Endothelial cell (in vitro differentiated cells): ENCODE measurements at regions not wholly inside any gene's neighbourhood (a gene's known extent, or its start where the extent isn't known, plus 50 kb on each side); places are given as distances from the start of the nearest gene placed in this dataset.

Source experiments
- DNase-seq: peaks from one replicate; pipeline ENCODE4 v3.0.0; 2021; ENCODE audit warnings: low spot score
- H3K27ac Mint-ChIP-seq: one replicate; pipeline ENCODE4 v1.8.0; 2021; ENCODE audit warnings: mixed read lengths, inconsistent platforms; ENCODE audit not compliant: unreplicated experiment
- H3K27me3 Mint-ChIP-seq: one replicate; pipeline ENCODE4 v1.8.0; 2021; ENCODE audit warnings: mild to moderate bottlenecking, moderate library complexity, mixed read lengths, inconsistent platforms; ENCODE audit not compliant: unreplicated experiment
- H3K36me3 Mint-ChIP-seq: one replicate; pipeline ENCODE4 v1.8.0; 2021; ENCODE audit warnings: mild to moderate bottlenecking, low read depth, mixed read lengths, inconsistent platforms; ENCODE audit not compliant: unreplicated experiment
- H3K4me1 Mint-ChIP-seq: one replicate; pipeline ENCODE4 v1.8.0; 2021; ENCODE audit warnings: mild to moderate bottlenecking, mixed read lengths, inconsistent platforms; ENCODE audit not compliant: unreplicated experiment
- H3K4me3 Mint-ChIP-seq: one replicate; pipeline ENCODE4 v1.8.0; 2021; ENCODE audit warnings: mild to moderate bottlenecking, mixed read lengths, inconsistent platforms; ENCODE audit not compliant: unreplicated experiment
- H3K9me3 Mint-ChIP-seq: one replicate; pipeline ENCODE4 v1.8.0; 2021; ENCODE audit warnings: mixed read lengths, inconsistent platforms; ENCODE audit not compliant: unreplicated experiment
- TF ChIP-seq, protein P1 (sequence below): fragments of 200-600 bp; sonication (generic); IDR thresholded peaks from one replicate; pipeline ENCODE4 v1.5.0; 2021; ENCODE audit warnings: antibody characterized with exemption; ENCODE audit not compliant: unreplicated experiment

DNA sequence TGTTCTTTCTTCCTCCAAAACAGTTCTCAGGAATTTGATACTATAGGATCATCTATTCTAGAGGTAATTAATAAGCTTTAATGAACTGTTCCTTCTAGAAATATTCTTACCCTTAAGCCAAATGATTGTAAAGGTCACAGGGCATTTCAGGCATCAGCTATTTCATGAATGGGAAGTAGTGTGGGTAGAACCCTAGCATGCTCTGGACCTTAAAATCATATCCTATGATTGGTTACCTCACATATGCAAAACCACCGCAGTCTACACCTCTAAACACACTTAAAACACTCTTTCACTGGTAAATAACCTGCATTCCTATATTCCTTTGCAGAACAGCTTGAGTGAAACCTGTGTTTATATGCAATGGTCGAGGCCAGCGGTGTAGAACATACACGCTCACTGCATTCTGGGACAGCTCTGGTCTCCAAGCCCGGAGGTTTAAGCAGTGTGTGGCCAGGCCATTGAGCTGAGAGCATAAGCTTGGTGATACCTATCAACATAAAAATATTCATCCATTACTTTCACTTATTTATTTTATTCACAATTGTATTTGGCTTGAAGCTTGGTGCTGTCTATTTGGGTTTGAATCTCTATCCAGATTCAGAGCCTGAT, 87.7 kb upstream of the RASGRP1 start:
- H3K27me3 Mint-ChIP-seq, result no peaks in the 10 kb centered on the region
- H3K9me3 Mint-ChIP-seq, result no peaks in the 10 kb centered on the region
- TF ChIP-seq, protein P1, sequence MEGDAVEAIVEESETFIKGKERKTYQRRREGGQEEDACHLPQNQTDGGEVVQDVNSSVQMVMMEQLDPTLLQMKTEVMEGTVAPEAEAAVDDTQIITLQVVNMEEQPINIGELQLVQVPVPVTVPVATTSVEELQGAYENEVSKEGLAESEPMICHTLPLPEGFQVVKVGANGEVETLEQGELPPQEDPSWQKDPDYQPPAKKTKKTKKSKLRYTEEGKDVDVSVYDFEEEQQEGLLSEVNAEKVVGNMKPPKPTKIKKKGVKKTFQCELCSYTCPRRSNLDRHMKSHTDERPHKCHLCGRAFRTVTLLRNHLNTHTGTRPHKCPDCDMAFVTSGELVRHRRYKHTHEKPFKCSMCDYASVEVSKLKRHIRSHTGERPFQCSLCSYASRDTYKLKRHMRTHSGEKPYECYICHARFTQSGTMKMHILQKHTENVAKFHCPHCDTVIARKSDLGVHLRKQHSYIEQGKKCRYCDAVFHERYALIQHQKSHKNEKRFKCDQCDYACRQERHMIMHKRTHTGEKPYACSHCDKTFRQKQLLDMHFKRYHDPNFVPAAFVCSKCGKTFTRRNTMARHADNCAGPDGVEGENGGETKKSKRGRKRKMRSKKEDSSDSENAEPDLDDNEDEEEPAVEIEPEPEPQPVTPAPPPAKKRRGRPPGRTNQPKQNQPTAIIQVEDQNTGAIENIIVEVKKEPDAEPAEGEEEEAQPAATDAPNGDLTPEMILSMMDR, result no peak
- no peak for DNase-seq
- no peak overlapping the region for H3K4me3 Mint-ChIP-seq
- H3K36me3 Mint-ChIP-seq, result no peaks in the 10 kb centered on the region
- H3K4me1 Mint-ChIP-seq, result no peaks in the 10 kb centered on the region
- no peak overlapping the region for H3K27ac Mint-ChIP-seq

- no peak for DNase-seq
- Mint-ChIP-seq H3K36me3 (no peaks in the 10 kb centered on the region), H3K4me1 (no peaks in the 10 kb centered on the region), H3K9me3 (no peaks in the 10 kb centered on the region), H3K27me3 (no peaks in the 10 kb centered on the region), H3K27ac (no peak overlapping the region), H3K4me3 (no peak overlapping the region)
- TF ChIP-seq, protein P1, result no peak
Measured at GRCh38 chr15:38652998-38653397, 88.4 kb upstream of the RASGRP1 start.

- no peak overlapping the region for H3K4me3 Mint-ChIP-seq
- H3K27ac Mint-ChIP-seq, result no peak overlapping the region
- no peaks in the 10 kb centered on the region for H3K27me3 Mint-ChIP-seq
- no peaks in the 10 kb centered on the region for H3K9me3 Mint-ChIP-seq
- DNase-seq, result no peak
- TF ChIP-seq, protein P1, result no peak
- no peaks in the 10 kb centered on the region for H3K36me3 Mint-ChIP-seq
- no peaks in the 10 kb centered on the region for H3K4me1 Mint-ChIP-seq
Measured at GRCh38 chr15:38658431-38658830, 93.8 kb upstream of the RASGRP1 start.

- Mint-ChIP-seq H3K27me3 (no peaks in the 10 kb centered on the region), H3K9me3 (no peaks in the 10 kb centered on the region), H3K36me3 (no peaks in the 10 kb centered on the region)
Measured at GRCh38 chr15:38660738-38661137, 96.1 kb upstream of the RASGRP1 start.

GRCh38 chr15:38662033-38662802, 97.6 kb upstream of the RASGRP1 start:
- TF ChIP-seq, protein P1, result no peak
- H3K27me3 Mint-ChIP-seq, result no peaks in the 10 kb centered on the region
- DNase-seq, result no peak
- no peaks in the 10 kb centered on the region for H3K36me3 Mint-ChIP-seq
- no peak overlapping the region for H3K4me3 Mint-ChIP-seq
- peaks cover 7% of the 10 kb centered on the region for H3K4me1 Mint-ChIP-seq
- H3K27ac Mint-ChIP-seq, result no peak overlapping the region
- H3K9me3 Mint-ChIP-seq, result no peaks in the 10 kb centered on the region

More at GRCh38 chr15:38660738-38661137, 96.1 kb upstream of the RASGRP1 start:
- no peak for DNase-seq
- TF ChIP-seq, protein P1, result no peak
- no peak overlapping the region for H3K27ac Mint-ChIP-seq
- no peak overlapping the region for H3K4me3 Mint-ChIP-seq
- H3K4me1 Mint-ChIP-seq, result no peaks in the 10 kb centered on the region
